Endothelial cell of umbilical vein (primary cell): ENCODE measurements at regions not wholly inside any gene's neighbourhood (a gene's known extent, or its start where the extent isn't known, plus 50 kb on each side); places are given as distances from the start of the nearest gene placed in this dataset.

Experiments
- CTCF ChIP-seq, 2 donors: IDR thresholded peaks; 1 replicate in 1 of 2; 2 replicates in 1 of 2; pipeline ENCODE4 v1.5.1; 2011; ENCODE audit warnings: low read length in 2 of 2, mild to moderate bottlenecking in 2 of 2, moderate library complexity in 2 of 2, control low read depth in 1 of 2, inconsistent platforms in 1 of 2, low read depth in 1 of 2; ENCODE audit not compliant: insufficient read depth in 1 of 2; ENCODE audit errors: extremely low read depth in 1 of 2
- EZH2 ChIP-seq: IDR thresholded peaks from 2 replicates; pipeline ENCODE4 v1.6.1; 2012; ENCODE audit warnings: borderline replicate concordance, low read depth, mild to moderate bottlenecking, moderate library complexity, low read length, inconsistent platforms; ENCODE audit not compliant: severe bottlenecking
- FOS ChIP-seq: IDR thresholded peaks from 2 replicates; pipeline ENCODE4 v1.6.1; 2011; ENCODE audit warnings: mild to moderate bottlenecking, low read length, moderate library complexity, borderline replicate concordance; ENCODE audit not compliant: insufficient read depth
- GATA2 ChIP-seq: IDR thresholded peaks from 2 replicates; pipeline ENCODE4 v1.7.0; 2011; ENCODE audit warnings: low read depth, mild to moderate bottlenecking, moderate library complexity, mixed read lengths, low read length; ENCODE audit not compliant: insufficient read length, insufficient read depth
- JUN ChIP-seq: IDR thresholded peaks from 2 replicates; pipeline ENCODE4 v1.6.1; 2011; ENCODE audit warnings: borderline replicate concordance, low read depth; ENCODE audit not compliant: insufficient read length, insufficient read depth
- MAX ChIP-seq: IDR thresholded peaks from 2 replicates; pipeline ENCODE4 v1.6.1; 2011; ENCODE audit not compliant: insufficient read depth, insufficient read length
- MYC ChIP-seq: IDR thresholded peaks from one replicate; pipeline ENCODE4 v1.6.1; 2011; ENCODE audit warnings: mild to moderate bottlenecking, low read depth, low read length
- POLR2A ChIP-seq: IDR thresholded peaks from 2 replicates; pipeline ENCODE4 v1.6.1; 2012; ENCODE audit warnings: low read depth, mild to moderate bottlenecking, control low read depth, low read length
- POLR2AphosphoS5 ChIP-seq: IDR thresholded peaks from 2 replicates; pipeline ENCODE4 v1.6.1; 2012; ENCODE audit warnings: low read depth, mild to moderate bottlenecking, control low read depth, low read length, moderate library complexity; ENCODE audit not compliant: insufficient read depth

GRCh38 chr3:67291287-67292252 lies 293.5 kb downstream of the KBTBD8 start:
- TF ChIP-seq POLR2A = no peak
- TF ChIP-seq CTCF (IDR thresholded peaks at IDR 0.05; ENCODE audit: extremely low read depth in 1 of 2, insufficient read depth in 1 of 2, low read depth in 1 of 2, low read length in 2 of 2) = no peak
- no peak for TF ChIP-seq POLR2AphosphoS5
- TF ChIP-seq MAX = no peak
- no peak for TF ChIP-seq GATA2
- TF ChIP-seq EZH2 = no peak
- TF ChIP-seq MYC = no peak
- TF ChIP-seq FOS = no peak
- no peak for TF ChIP-seq JUN
